Ecto neural progenitor cell (in vitro differentiated cells): ENCODE measurements at regions not wholly inside any gene's neighbourhood (a gene's known extent, or its start where the extent isn't known, plus 50 kb on each side); places are given as distances from the start of the nearest gene placed in this dataset.
A peak's percentile ranks its signal among the peaks of the same experiment; 100 is the strongest.
"Not testable (repeated sequence)": the region's sequence is repeated elsewhere in the genome, so short reads cannot be mapped to it uniquely, and the experiment has no call there.

ENCODE experiments used
- DNase-seq: peaks from one replicate; pipeline ENCODE4 v3.0.0-alpha.2; 2018; ENCODE audit warnings: low spot score

DNA sequence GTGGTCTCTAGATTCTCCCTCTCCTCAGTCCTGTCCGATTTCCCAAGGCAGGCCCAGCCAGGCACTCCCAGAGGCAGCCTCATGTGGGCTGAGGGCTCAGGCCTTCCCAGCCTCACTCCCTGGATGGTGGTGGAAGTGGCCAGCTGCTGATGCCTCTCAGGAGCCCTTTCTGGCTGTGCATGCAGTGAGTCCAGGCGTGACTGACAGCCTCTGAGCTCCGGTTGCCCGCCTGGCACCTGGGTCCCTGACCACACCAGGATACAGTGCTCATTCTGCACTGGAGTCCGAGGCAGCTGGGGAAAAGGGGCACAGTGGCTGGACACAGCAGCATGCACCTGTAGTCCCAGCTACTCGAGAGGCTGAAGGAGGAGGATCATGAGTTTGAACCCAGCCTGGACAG, 132.6 kb downstream of the CUL2 start:
- no peak for DNase-seq

- DNase-seq, result no peak
These were observed 133.4 kb downstream of the CUL2 start for GRCh38 chr10:34956756-34957155.

- DNase-seq, result no peak
These were observed 134.8 kb downstream of the CUL2 start for GRCh38 chr10:34955391-34955790.

DNA sequence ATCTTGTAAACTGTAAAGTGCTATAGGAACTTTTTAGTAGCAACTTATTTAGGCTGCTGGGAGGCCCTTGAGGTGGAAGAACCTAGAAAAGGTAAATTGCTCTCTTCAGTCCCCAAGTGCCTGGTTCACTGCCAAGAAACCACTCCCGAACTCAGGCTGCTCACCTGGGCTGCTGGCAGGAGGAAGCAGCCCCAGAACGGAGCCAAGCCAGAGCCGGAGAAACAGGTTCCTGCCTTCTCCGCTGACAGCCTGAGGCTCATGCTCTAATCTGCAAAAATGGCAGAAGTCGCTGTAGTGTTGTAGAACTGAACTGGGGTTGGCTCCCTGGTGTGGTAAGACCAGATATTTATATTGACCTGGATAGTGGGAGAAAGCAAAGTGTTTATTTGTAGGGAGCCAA, 136.0 kb downstream of the CUL2 start:
- no peak for DNase-seq

GRCh38 chr10:34951263-34951887, 136.3 kb upstream of the PARD3 start:
- not testable (repeated sequence) for DNase-seq

DNA sequence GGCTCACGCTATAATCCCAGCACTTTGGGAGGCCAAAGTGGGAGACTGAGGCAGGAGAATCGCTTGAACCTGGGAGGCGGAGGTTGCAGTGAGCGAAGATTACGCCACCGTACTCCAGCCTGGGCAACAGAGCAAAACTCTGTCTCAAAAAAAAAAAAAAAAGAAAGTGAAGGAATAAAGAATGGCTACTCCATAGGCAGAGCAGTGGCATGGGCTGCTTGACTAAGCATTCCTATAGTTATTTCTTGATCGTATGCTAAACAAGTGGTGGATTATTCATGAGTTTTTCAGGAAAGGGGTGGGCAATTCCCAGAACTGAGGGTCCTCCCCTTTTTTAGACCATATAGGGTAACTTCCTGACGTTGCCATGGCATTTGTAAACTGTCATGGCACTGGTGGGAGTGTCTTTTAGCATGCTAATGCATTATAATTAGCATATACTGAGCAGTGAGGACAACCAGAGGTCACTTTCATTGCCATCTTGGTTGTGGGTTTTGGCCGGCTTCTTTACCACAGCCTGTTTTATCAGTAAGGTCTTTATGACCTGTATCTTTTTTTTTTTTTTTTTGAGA, 130.9 kb upstream of the PARD3 start:
- DNase-seq, result not testable (repeated sequence)

DNA sequence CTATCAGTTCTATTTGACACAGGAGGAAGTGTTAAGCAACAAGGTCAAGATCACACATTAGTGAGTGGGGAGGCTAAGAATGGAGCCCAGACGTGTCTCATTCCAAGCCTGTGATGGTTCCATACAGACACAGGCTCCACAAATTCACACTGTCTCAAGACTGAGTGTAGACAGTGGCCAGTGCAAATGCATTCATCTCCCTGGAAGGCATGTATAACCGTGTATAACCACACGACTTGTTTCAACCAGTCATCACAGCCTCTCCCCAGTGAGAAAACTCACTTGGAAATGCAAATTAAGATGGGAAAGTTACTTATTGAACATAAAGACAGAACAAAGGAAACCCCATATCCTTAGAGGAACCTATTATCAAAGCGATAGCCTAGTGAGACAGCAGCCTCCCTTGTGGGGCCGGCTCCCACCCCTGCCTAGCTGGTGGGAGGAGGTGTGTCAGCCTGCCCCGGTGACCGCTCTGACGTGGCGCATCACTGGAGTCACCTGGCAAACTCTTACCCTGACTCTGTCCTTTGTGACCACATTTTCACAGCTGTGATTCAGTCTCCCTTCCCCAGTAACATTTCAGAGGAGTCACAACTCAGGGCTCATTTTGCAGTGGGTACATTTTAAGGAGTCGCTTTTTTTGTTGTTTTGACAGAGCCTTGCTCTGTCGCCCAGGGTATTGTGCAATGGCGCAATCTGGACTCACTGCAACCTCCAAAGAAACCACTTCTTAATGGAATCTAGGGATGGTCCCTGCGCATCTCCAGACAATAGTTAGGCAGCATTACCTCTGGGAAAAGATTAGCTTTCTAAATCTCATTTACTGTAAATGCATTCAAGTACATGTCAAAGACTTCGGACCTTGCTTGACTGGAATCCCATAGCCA, 126.6 kb upstream of the PARD3 start:
- no peak for DNase-seq

DNA sequence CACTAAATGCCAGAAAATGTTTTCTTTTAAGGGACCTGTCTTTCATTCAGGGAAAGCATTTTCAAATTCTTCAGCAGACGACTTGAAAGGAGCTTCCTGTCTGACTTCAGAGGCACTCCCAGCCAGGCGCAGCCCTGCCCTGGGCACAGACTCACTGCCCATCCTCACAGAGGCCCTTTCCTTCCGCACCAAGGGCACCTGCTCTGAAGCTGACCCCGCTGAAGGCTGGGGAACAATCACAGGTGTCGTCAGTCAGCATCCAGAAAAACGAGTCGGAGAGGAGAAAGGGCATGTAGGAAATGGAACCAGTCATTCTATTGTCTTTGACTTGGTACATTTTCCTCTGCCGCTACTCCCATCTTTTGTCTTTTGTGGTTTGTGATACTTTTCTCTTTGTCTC, 125.3 kb upstream of the PARD3 start:
- DNase-seq, result no peak

DNA sequence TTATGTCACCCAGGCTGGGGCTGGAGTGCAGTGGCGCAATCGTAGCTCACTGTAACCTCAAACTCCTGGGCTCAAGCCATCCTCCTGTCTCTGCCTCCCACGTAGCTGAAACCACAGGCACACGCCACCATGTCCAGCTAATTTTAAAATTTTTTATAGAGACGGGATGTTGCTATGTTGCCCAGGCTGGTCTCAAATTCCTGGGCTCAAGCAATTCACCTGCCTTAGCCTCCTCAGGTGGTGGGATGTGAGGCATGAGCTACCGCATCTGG, 123.2 kb upstream of the PARD3 start:
- no peak for DNase-seq

DNA sequence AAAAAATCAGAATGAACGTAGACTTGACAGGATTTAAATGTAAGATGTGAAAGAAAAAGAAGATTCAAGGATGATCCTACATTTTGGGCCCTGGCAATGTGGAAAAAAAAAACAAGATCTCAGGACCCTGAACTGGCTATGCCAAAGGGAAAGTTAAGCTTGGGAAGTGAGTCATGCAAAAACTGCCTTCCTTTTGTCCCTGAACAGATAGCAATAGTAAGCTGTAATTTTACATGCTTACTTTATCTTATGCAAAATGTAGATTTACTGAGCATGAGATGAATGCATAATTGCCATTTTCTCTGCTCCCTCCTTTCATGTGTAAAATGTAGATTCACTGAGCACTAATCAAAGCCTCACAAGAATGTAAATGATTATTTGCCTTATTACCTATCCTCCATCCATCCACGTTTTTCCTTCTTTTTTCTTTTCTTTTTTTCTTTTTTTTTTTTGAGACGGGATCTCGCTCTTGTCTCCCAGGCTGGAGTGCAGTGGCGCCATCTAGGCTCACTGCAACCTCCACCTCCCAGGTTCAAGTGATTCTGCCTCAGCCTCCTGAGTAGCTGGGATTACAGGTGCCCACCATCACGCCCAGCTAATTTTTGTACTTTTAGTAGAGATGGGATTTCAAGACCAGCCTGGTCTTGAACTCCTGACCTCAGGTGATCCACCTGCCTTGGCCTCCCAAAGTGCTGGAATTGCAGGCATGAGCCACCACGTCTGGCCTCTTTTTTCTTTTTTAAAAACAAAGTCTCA, 122.7 kb upstream of the PARD3 start:
- DNase-seq, result not testable (repeated sequence)

DNA sequence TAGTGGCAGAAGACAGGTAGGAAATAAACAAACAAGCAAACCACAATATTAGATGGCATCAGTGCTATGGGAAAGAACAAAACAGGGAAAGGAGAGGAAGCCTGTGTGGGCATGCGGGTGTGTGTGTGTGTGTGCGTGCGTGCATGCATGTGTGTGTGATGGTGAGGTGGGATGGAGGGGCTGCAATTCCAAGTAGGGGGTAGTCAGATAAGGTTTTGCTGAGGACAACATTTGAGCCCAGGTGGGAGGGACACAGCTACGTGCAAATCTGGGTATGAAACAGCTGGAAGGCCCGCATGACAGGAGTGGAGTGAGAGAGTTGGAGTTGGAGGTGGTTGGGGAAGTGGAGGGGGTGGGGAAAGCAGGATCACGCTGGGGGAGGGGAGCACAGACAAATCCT, 121.0 kb upstream of the PARD3 start:
- DNase-seq, result no peak

DNA sequence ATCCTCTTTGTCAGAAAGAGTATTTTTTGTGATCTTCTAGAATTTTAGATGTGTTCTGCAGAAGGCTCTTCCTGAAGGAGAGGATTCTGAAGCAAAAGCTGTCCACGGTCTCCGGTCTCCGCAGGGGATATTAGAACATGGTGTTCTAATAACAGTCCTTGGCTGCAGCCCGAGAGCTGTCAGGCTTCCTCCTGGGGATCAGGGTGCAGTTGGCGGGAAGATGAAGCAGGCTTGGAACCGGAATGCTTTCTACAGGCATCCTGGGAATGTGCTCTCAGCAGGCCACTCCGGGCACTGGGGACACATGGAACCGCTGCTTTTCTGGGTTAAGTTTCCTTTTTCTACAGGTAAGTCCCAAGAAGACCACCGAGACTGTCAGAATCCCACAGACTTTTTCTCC, 118.6 kb upstream of the PARD3 start:
- DNase-seq, result no peak

- no peak for DNase-seq
These were observed 117.1 kb upstream of the PARD3 start for GRCh38 chr10:34932235-34932634.

DNA sequence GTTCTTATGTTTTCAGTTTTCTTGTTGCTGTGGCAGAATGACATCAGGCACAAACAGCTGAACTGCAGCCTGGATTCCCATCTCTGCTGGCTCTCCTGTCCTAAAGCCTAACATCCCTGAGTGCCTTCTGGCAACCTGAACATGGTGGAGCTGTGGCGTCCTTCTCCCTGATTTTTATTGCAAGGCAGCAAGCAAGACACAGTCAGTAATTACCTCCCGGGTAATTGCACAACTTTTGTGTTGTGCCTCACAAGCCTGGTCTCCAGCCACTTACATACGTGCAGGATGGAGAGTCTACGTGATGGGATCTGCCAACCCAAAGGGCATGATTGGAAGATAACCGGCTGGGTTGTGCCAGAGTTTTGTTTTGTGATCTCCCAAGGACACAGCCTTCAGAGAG, 116.1 kb upstream of the PARD3 start:
- no peak for DNase-seq

DNA sequence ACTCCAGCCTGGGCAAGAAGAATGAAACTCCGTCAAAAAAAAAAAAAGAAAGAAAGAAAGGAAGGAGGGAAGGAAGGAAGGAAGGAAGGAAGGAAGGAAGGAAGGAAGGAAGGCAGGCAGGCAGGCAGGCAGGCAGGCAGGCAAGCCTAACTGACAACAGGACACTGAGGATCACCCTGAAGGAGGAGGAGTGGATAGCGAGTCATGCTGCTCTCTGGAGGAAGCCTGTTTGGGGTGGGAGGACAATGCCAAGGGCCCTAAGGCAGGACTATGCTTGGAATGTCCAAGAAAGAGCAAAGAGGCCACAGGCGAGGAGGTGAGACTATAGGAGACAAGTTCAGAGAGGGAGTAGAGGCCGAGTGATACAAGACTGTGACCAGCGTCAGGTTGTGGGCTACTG, 107.0 kb upstream of the PARD3 start:
- DNase-seq, result no peak

DNA sequence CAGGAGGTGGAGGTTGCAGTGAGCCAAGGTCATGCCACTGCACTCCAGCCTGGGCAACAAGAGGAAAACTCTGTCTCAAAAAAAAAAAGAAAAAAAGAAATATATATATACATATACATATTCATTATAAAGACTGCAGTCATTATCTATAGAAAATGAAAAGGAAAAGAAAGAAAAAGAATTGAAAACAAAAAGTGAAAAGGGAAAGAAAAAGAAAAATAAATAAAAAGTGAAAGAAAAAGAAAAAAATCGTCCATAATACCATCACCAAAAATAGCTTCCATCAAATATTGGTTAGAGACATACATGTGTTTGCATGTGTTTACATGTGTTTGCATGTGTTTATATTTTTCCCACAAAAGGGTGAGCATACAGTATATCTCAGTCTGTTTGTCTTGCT, 105.5 kb upstream of the PARD3 start:
- DNase-seq, result no peak

DNA sequence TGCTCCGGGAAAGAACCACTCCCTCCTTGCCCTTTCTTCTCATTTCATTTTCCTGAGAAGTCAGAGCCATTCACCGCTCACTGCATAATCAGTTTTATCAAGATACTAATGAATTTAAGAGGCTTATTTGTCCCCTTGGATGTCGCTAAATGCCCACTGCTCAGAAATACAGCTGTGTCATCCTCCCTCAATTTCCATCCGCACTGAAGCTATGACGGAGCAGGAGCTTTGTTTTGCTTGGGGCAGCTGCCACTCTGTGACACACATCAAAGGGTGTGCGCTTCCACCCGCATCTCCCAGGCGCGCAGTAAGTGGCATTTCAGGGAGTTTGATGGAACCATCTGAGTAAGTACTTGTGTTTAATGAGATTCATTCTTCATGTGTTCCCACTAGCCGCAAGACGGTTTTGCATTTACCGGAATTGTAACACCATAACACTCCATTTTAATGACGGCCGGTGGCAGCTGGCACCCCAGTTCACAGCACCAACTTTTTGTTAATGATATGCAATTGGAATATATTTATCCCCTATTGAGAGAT, 103.8 kb upstream of the PARD3 start:
- no peak for DNase-seq

GRCh38 chr10:34918060-34918775, 103.1 kb upstream of the PARD3 start:
- peak; percentile 54 for DNase-seq

GRCh38 chr10:34916314-34916713, 101.2 kb upstream of the PARD3 start:
- no peak for DNase-seq

DNA sequence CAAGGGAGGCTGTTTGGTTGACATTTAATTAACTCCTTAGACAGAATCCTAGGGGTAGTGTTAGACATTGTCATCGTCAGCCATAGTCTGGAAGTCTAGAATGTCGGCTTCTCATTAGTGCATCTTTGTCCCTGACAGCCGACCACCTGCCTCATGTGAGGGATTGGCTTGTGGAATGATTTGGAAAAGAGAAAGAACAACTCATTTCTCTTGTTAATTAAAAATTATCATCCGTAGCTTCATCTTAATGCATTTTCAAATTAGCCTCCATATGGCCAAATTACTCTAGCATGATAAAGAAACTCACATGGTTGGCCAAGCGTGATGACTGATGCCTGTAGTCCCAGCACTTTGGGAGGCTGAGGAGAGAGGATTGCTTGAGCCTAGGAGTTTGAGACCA, 97.7 kb upstream of the PARD3 start:
- no peak for DNase-seq

DNA sequence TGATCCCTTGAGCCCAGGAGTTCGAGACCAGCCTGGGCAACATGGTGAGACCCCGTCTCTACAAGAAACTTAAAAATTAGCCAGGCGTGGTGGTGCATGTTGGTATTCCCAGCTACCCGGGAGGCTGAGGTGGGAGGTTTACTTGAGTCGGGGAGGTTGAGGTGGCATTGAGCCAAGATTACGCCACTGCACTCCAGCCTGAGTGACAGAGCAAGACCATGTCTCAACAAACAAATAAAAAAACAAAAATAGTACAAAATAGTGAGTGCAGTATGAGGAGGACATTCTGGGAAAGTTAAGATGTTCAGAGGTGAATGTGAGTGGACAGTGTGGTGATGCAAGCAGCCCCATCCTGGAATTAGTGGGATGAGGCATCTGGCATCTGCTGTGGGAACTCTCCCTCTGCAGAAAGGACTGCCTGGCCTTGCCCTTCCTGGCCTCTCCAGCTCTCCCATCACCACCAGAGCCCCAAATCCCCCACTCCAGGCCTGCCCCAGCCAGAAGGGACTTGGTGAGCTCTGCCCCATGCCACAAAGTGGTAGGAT, 96.6 kb upstream of the PARD3 start:
- no peak for DNase-seq

- DNase-seq, result no peak
These were observed 93.4 kb upstream of the PARD3 start for GRCh38 chr10:34908481-34908880.
